ENCODE measurements at regions not wholly inside any gene's neighbourhood (a gene's known extent, or its start where the extent isn't known, plus 50 kb on each side); places are given as distances from the start of the nearest gene placed in this dataset.

DNA sequence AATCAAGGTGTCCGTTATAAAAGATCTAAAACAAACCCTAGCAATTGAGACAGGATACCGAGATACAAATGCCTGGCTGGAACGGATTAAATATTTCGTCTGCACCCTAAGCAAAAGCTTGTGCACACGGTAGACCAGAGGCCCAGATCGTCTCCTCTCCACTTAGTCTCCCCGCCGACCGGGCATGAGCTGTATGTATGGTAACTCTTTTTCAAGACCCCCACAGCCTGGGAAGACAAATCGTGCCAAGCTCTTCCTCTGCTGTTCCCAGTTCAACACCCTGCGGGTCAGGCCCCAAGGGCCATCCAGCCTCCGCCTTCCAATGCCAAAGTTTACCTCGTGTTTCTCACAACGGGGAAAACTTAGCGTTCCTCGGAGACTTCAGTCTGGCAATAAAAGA lies 285.7 kb upstream of the GALNT17 start:
- Mint-ChIP-seq H3K4me1 (ENCODE audit: low read depth) (no peaks in the 10 kb centered on the region), H3K27ac (no peak overlapping the region), H3K4me3 (no peak overlapping the region), H3K9me3 (peaks cover 24% of the 10 kb centered on the region), H3K27me3 (ENCODE audit: low read depth) (no peaks in the 10 kb centered on the region), H3K36me3 (ENCODE audit: low read depth) (no peaks in the 10 kb centered on the region)
- CTCF ChIA-PET: no interaction called here
- intact Hi-C loops (cut with micrococcal nuclease): no loop called here
- DNase-seq: no peak

DNA sequence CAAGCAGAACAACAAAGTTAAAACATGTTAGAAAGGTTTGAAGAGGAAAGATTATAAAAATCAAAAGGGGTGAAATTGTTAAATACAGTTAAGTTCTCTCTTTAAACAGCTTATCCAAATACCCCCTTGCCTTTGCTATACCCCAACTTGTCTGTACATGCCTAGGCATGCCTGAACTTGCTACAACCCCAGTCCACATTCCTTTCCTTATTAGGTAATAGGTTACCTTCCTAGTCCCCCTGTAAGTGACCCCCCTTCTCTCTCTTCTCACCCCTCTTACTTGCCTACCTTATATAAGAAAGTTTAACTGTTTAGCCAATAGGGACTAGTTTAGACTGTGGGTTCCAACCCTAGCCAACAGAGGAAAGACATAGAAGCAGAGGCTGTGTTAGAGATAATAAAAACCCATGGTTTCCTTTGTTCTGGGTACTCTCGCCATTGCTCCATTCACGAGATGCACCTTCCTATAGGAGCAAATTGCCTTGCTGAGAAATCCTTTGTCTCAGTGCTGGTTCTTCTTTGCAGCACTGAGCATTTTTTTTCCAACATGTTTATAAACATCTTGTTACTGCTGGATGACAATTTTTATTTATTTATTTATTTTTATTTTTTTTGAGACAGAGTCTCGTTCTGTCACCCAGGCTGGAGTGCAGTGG lies 282.2 kb upstream of the GALNT17 start:
- no peaks in the 10 kb centered on the region for H3K36me3 Mint-ChIP-seq (ENCODE audit: low read depth)
- no peaks in the 10 kb centered on the region for H3K4me1 Mint-ChIP-seq (ENCODE audit: low read depth)
- peaks cover 20% of the 10 kb centered on the region for H3K9me3 Mint-ChIP-seq
- no peak overlapping the region for H3K4me3 Mint-ChIP-seq
- DNase-seq: no peak
- intact Hi-C loops (cut with micrococcal nuclease): no loop called here
- H3K27me3 Mint-ChIP-seq (ENCODE audit: low read depth): no peaks in the 10 kb centered on the region
- CTCF ChIA-PET: no interaction called here
- no peak overlapping the region for H3K27ac Mint-ChIP-seq

- Mint-ChIP-seq H3K27me3 (ENCODE audit: low read depth) (no peaks in the 10 kb centered on the region), H3K4me1 (ENCODE audit: low read depth) (no peaks in the 10 kb centered on the region), H3K36me3 (ENCODE audit: low read depth) (no peaks in the 10 kb centered on the region), H3K4me3 (no peak overlapping the region), H3K9me3 (peaks cover 6% of the 10 kb centered on the region), H3K27ac (no peak overlapping the region)
- CTCF ChIA-PET: interaction anchor here (0.7 kb wide), 2 partner anchors 30 to 690 kb away, joined by 3 to 7 read pairs; no protein-coding TSS in a partner anchor
- intact Hi-C loops (cut with micrococcal nuclease): no loop called here
- DNase-seq: no peak
These were observed 276.6 kb upstream of the GALNT17 start for GRCh38 chr7:70855373-70855772.

DNA sequence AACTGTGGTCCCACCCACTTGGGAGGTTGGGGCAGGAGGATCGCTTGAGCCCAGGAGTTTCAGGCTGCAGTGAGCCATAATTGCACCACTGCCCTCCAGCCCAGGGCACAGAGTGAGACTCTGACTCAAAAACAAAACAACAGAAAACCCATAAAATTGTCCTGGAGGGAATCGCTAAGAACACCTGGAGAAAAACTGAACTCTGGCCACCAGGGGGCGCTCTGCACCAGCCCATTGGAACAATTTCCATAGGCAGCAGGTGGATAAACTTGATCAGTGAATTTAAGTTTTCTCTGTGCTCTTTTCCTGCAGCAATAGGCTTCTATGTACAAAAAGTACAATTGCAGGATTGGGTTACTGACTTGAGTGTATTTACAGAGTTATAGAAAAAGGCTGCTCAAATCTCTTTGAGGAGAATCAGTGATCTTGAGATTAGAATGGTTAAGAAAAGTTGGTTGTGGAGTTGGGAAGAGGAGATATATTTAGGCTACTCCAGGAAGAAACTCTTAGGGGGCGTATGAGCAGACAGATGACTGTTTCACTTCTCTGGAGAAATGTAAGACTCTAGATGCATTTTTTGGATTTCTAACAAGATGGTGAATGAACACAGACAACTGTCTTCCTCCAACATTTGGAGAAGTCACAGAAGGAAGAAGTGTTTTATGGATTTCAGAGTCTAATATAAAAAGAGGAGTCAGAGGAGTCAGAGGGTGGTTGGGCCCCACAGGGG lies 274.9 kb upstream of the GALNT17 start:
- CTCF ChIA-PET: interaction anchor here (1.0 to 2.8 kb wide), 2 partner anchors 28 to 876 kb away, joined by 4 to 21 read pairs; no protein-coding TSS in a partner anchor
- Mint-ChIP-seq H3K4me1 (ENCODE audit: low read depth) (no peaks in the 10 kb centered on the region), H3K27ac (no peak overlapping the region), H3K4me3 (no peak overlapping the region), H3K27me3 (ENCODE audit: low read depth) (no peaks in the 10 kb centered on the region), H3K36me3 (ENCODE audit: low read depth) (no peaks in the 10 kb centered on the region), H3K9me3 (peaks cover 10% of the 10 kb centered on the region)
- intact Hi-C loops (cut with micrococcal nuclease): loop anchor here (1.0 kb wide), 1 partner anchor 876 kb away; no protein-coding TSS in a partner anchor
- DNase-seq: peak; percentile 73

DNA sequence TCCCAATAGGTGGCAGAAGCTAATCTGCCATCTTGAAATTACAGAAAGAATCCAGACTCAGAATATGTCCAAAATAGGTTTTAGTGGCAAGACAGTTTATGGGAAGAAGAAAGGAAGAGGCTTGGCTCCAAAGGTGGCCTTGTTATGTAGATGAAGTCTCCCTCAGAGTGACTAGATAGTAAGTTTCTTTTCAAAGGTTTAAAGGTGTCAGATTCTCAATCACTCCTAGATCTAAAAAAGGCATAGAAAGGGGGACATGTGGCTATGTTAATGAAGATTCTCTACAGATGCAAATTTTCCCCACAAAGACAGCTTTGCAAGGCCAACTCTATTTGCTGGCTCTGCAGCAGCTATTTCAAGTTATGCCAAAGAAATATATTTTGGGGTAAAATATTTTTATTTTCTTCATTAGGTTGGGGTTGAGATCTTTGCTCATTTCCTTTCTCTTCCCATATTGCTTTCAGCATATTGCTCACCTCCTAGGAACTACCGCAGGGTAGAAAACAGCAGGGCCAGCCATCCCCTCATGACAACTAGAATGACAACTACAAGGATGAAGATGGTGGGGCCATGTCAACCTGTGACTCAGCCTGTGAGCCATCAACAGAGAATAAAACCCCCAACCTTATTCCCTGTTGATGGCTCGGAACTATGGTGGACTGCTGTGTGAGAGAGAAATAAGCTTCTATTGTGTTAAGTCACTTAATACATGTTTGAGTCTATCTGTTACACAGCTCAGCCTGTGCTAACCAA lies 274.0 kb upstream of the GALNT17 start:
- intact Hi-C loops (cut with micrococcal nuclease): loop anchor here (1.0 kb wide), 1 partner anchor 875 kb away; no protein-coding TSS in a partner anchor
- CTCF ChIA-PET: interaction anchor here (0.6 to 2.8 kb wide), 2 partner anchors 381 to 875 kb away, joined by 3 to 21 read pairs; no protein-coding TSS in a partner anchor

DNA sequence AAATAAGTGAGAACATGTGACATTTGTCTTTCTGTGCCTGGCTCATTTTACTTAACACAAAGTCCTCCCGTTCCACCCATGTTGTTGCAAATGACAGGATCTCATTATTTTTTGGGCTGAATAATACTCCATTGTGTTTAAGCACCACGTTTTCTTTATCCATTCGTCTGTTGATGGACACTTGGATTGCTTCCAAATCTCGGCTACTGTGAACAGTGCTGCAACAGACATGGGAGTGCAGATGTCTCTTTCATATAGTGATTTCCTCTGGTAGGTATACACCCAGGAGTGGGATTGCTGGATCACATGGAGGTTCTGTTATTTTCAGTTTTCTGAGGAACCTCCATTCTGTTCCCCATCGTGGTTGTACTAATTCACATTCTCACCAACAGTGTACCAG lies 264.4 kb upstream of the GALNT17 start:
- Mint-ChIP-seq H3K36me3 (ENCODE audit: low read depth) (peaks cover 4% of the 10 kb centered on the region), H3K4me3 (no peak overlapping the region), H3K9me3 (peaks cover 15% of the 10 kb centered on the region), H3K4me1 (ENCODE audit: low read depth) (no peaks in the 10 kb centered on the region), H3K27me3 (ENCODE audit: low read depth) (no peaks in the 10 kb centered on the region), H3K27ac (no peak overlapping the region)
- intact Hi-C loops (cut with micrococcal nuclease): no loop called here
- DNase-seq: no peak
- CTCF ChIA-PET: no interaction called here

More for the DNA sequence above, 274.0 kb upstream of the GALNT17 start:
- H3K36me3 Mint-ChIP-seq (ENCODE audit: low read depth): no peaks in the 10 kb centered on the region
- DNase-seq: no peak
- H3K4me1 Mint-ChIP-seq (ENCODE audit: low read depth): no peaks in the 10 kb centered on the region
- peaks cover 12% of the 10 kb centered on the region for H3K9me3 Mint-ChIP-seq
- no peak overlapping the region for H3K27ac Mint-ChIP-seq
- H3K27me3 Mint-ChIP-seq (ENCODE audit: low read depth): no peaks in the 10 kb centered on the region
- no peak overlapping the region for H3K4me3 Mint-ChIP-seq

DNA sequence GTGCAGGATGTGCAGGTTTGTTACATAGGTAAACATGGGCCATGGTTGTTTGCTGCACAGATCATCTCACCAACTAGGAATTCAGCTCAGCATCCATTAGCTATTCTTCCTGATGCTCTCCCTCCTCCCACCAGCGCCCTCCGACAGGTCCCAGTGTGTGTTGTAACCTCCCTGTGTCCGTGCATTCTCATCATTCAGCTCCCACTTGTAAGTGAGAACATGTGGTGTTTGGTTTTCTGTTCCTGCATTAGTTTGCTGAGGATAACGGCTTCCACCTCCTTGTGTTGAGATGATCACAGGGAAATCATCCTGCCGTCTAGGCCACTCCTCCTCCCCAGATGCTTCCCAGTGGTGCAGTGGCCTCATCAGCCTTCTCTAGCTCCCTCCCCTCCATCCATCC lies 261.6 kb upstream of the GALNT17 start:
- no peaks in the 10 kb centered on the region for H3K27me3 Mint-ChIP-seq (ENCODE audit: low read depth)
- DNase-seq: no peak
- CTCF ChIA-PET: no interaction called here
- intact Hi-C loops (cut with micrococcal nuclease): no loop called here
- no peak overlapping the region for H3K27ac Mint-ChIP-seq
- H3K4me3 Mint-ChIP-seq: no peak overlapping the region
- H3K9me3 Mint-ChIP-seq: peaks cover 4% of the 10 kb centered on the region
- no peaks in the 10 kb centered on the region for H3K4me1 Mint-ChIP-seq (ENCODE audit: low read depth)
- peaks cover 4% of the 10 kb centered on the region for H3K36me3 Mint-ChIP-seq (ENCODE audit: low read depth)

GRCh38 chr7:70872188-70872587 lies 259.8 kb upstream of the GALNT17 start:
- peaks cover 4% of the 10 kb centered on the region for H3K36me3 Mint-ChIP-seq (ENCODE audit: low read depth)
- no peaks in the 10 kb centered on the region for H3K27me3 Mint-ChIP-seq (ENCODE audit: low read depth)
- H3K27ac Mint-ChIP-seq: no peak overlapping the region
- intact Hi-C loops (cut with micrococcal nuclease): no loop called here
- peaks cover 11% of the 10 kb centered on the region for H3K9me3 Mint-ChIP-seq
- CTCF ChIA-PET: no interaction called here
- no peak overlapping the region for H3K4me3 Mint-ChIP-seq
- no peak for DNase-seq
- no peaks in the 10 kb centered on the region for H3K4me1 Mint-ChIP-seq (ENCODE audit: low read depth)

- no peak for DNase-seq
- no peak overlapping the region for H3K27ac Mint-ChIP-seq
- CTCF ChIA-PET: no interaction called here
- peaks cover 4% of the 10 kb centered on the region for H3K27me3 Mint-ChIP-seq (ENCODE audit: low read depth)
- H3K4me3 Mint-ChIP-seq: no peak overlapping the region
- intact Hi-C loops (cut with micrococcal nuclease): no loop called here
- peaks cover 12% of the 10 kb centered on the region for H3K9me3 Mint-ChIP-seq
- no peaks in the 10 kb centered on the region for H3K36me3 Mint-ChIP-seq (ENCODE audit: low read depth)
- H3K4me1 Mint-ChIP-seq (ENCODE audit: low read depth): no peaks in the 10 kb centered on the region
These were observed 250.6 kb upstream of the GALNT17 start for GRCh38 chr7:70881167-70881847.

- CTCF ChIA-PET: interaction anchor here (0.6 kb wide), 1 partner anchor 20 kb away, joined by 4 read pairs; no protein-coding TSS in a partner anchor
- Mint-ChIP-seq H3K4me1 (ENCODE audit: low read depth) (no peaks in the 10 kb centered on the region), H3K27me3 (ENCODE audit: low read depth) (peaks cover 4% of the 10 kb centered on the region), H3K4me3 (no peak overlapping the region), H3K36me3 (ENCODE audit: low read depth) (no peaks in the 10 kb centered on the region), H3K9me3 (peaks cover 14% of the 10 kb centered on the region), H3K27ac (no peak overlapping the region)
- intact Hi-C loops (cut with micrococcal nuclease): loop anchor here (2.0 kb wide), 1 partner anchor 37 kb away; no protein-coding TSS in a partner anchor
- DNase-seq: no peak
These were observed 248.0 kb upstream of the GALNT17 start for GRCh38 chr7:70883750-70884439.

GRCh38 chr7:70884440-70884764 lies 247.5 kb upstream of the GALNT17 start:
- H3K36me3 Mint-ChIP-seq (ENCODE audit: low read depth): peaks cover 2% of the 10 kb centered on the region
- H3K4me3 Mint-ChIP-seq: no peak overlapping the region
- peaks cover 15% of the 10 kb centered on the region for H3K9me3 Mint-ChIP-seq
- peaks cover 4% of the 10 kb centered on the region for H3K27me3 Mint-ChIP-seq (ENCODE audit: low read depth)
- intact Hi-C loops (cut with micrococcal nuclease): no loop called here
- DNase-seq: no peak
- CTCF ChIA-PET: no interaction called here
- no peak overlapping the region for H3K27ac Mint-ChIP-seq
- H3K4me1 Mint-ChIP-seq (ENCODE audit: low read depth): no peaks in the 10 kb centered on the region

GRCh38 chr7:70884809-70885208 lies 247.1 kb upstream of the GALNT17 start:
- intact Hi-C loops (cut with micrococcal nuclease): no loop called here
- H3K27ac Mint-ChIP-seq: no peak overlapping the region

More at GRCh38 chr7:70884809-70885208, 247.1 kb upstream of the GALNT17 start:
- H3K4me1 Mint-ChIP-seq (ENCODE audit: low read depth): no peaks in the 10 kb centered on the region
- CTCF ChIA-PET: no interaction called here
- peaks cover 15% of the 10 kb centered on the region for H3K9me3 Mint-ChIP-seq
- H3K4me3 Mint-ChIP-seq: no peak overlapping the region
- no peak for DNase-seq
- peaks cover 4% of the 10 kb centered on the region for H3K27me3 Mint-ChIP-seq (ENCODE audit: low read depth)
- H3K36me3 Mint-ChIP-seq (ENCODE audit: low read depth): peaks cover 2% of the 10 kb centered on the region
